ENCODE measurements at regions not wholly inside any gene's neighbourhood (a gene's known extent, or its start where the extent isn't known, plus 50 kb on each side); places are given as distances from the start of the nearest gene placed in this dataset.

DNA sequence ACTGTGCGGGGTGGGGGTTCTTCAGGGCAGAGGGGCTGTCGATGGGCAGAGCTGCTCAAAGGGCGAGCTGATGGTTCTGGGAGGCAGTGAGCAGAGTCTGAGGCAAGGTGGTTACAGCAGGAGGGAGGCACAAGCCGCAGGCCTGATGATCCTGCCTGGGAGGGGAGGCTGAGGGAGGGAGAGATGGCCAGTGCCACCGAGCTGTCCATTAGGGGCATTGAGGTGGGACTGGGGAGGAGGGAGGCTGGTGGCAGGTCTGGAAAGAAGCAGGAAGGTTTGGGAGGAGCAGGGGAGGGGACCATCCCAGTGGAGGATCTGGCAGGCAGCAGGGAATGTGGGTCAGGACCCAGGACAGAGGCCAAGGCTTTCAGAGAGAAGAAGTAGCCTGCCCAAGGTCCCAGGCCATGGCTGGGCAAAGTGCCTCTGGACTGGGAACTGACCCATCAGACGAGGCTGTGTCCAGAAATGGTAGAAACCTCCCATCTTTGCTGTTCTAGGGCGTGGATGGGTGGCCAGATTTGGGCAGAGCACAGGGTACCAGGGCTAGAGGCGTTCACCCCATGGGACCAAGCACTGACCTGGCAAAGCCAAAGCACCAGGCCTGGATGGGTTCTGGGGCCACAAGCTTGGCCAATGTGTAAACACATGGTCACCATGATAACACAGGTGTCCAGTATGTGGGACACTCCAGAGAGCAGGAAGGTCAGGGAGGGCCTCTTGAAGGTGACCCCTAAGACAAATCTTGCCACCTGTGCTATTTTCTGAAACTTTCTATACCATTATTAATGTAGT, 55.5 kb downstream of the INHBB start:
- ATAC-seq: no peak

GRCh38 chr2:120402067-120402433, 56.1 kb downstream of the INHBB start:
- ATAC-seq: no peak

GRCh38 chr2:120402508-120402907, 56.6 kb downstream of the INHBB start:
- ATAC-seq: no peak

DNA sequence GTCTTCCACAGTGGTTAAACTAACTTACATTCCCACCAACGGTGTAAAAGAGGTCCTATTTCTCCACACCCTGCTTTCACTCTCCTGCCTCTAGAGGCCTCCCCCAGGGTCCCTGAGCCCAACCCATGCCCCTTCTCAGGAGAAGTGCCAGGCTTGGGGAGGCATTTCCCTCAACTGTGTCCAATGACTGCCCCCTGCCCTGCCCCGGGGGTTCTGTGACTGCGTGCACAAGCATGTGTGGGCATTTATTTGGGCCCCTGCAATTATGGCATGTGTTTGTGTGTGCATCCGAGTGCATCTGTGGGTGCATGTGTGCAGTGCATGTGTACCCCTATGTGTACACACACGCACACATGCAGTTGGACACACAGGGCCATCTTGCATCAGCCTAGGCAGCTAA, 57.3 kb downstream of the INHBB start:
- ATAC-seq: no peak

- ATAC-seq: no peak
Observed at GRCh38 chr2:120403676-120404075, 57.7 kb downstream of the INHBB start.

GRCh38 chr2:120404274-120404673, 58.3 kb downstream of the INHBB start:
- no peak for ATAC-seq

DNA sequence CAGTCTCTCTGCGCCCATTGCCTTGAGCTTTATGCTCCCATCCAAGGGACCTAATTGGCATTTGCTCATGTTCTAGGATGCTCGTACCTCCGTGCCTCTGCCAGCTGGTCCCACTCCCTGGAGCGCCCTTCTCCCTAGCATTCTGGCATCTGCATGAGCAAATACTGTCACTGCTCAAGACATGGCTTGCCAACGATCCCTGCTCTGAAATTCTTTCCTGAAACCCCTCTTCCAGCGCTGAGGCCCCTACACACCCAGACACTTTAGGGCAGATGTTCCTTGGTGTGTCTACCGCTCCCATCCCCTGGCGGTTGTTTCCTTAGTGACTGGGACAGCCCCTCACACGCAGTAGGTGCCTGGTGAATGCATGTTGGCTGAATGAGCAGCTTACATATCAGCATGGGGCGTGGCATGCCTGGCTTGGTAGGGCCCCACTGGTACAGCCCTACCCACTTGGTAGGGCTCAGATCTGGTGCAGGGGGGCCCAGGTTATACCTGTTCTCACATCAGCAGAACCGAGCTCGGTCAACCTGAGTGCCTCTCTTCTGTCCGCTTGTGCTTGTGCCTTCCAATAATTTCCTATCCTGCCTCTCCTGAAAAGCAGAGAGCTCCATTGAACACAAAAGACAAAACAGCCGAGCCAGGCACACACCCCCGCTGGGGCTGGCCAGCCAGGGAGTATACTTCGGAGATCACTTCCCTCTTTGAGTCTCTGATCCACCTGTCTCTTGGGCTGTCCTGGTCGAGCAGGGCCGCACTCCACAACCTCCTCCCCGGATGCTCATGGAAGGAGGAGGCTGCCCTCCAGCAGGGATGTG, 59.2 kb downstream of the INHBB start:
- no peak for ATAC-seq

- no peak for ATAC-seq
Observed at GRCh38 chr2:120405759-120406099, 59.8 kb downstream of the INHBB start.

DNA sequence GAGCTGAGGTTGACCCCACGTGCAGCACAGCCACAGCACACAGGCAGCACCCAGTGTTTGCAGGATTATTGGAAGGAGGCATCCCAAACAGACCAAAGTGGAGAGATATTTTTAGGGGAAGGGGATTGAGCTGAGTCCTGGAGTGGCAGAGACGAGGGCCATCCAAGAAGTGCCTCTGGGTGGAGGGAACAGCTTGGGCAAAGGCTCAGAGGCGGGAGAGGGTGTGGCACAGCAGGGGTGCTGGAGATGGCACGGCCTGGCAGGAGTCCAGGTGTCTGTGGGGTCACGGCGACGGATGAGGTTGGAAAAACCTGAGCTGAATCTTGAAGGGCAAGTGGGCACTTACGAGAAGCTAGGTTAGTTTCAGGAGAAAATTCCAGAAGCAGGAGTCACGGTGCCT, 60.6 kb downstream of the INHBB start:
- ATAC-seq: no peak

- no peak for ATAC-seq
Observed at GRCh38 chr2:120410487-120410886, 64.6 kb downstream of the INHBB start.

DNA sequence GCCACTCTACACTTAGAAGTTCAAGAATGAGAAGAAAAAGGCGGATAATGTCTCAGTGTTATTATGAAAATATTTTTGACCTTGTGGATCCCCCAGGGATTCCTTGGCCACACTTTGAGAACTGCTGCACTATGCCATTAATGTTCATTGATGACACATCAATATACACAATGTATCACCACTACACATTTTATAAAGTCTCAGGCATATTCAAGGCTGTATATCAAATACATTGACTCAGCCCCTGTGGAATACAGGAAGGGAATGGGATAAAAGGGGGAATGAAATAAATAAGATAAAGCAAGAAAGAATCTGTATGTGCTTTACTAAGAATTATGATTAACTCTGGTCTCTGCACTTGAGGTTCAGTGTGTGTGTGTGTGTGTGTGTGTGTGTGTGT, 69.1 kb downstream of the INHBB start:
- no peak for ATAC-seq

DNA sequence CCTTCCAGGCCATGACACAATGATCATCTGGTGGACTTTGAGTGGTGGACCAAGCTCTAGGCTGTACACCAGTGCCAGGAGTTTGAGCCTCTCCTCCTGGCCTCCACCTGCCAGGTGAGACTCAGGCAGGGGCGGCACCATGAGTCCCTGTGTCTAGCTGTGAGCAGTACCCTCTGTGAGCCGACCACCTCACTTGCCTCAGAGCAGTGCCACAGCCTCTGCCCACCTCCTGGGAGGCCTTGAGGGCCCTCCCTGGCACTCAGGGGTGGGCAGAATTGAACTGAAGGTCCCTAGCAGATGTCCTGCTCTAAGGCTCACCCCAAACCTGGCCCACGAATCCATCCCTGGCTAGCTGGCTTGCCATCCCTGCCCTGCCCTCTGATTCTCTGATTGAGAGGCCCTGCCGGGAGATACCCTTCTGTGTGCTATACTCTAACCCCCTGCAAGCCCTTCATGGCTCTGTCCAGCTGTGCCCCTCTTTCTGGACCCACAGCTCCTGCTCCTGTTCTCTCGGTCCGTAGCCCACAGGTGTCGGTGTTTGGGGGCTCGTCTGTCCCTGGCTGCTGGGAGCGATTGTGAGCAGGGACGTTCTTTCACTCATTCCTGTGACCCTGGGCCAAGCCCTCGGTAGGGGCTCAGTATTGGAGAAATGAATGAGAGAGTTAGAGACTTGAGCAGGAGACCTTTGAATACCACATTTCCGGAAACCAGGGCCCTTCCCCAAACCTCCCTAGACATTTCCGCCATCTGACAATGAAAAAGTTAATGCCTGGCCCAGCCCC, 70.0 kb downstream of the INHBB start:
- no peak for ATAC-seq

DNA sequence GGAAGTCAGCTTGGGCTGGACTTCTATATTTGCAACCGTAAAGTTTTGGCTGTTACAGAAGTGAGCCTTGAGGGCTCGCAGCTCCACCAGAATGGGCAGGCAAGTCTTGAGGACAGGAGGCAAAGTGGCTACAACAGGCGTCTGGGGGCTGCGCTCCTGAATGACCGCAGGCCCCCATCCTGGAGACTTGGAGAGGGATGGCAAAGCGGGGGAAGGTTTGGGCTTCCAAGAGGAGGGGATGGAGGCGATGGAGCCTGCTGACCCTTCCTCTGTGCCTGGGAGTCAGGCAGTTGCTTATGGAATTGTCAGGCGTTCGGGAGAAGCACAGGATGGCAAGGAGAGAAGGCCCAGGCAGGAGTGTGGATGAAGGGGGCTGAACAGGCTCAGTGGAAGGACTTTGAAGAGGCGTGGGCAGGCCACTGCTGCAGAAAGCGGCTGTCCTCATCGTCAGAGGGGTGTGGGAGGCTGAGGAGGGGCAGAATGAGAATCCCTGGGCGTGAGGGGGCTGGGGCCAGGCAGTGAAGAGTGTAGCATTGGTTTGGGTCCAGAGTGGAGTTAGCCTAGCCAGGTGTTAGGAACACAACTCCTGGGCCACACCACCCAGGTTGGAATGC, 72.3 kb downstream of the INHBB start:
- no peak for ATAC-seq

- ATAC-seq: no peak
Observed at GRCh38 chr2:120419073-120419472, 73.1 kb downstream of the INHBB start.

DNA sequence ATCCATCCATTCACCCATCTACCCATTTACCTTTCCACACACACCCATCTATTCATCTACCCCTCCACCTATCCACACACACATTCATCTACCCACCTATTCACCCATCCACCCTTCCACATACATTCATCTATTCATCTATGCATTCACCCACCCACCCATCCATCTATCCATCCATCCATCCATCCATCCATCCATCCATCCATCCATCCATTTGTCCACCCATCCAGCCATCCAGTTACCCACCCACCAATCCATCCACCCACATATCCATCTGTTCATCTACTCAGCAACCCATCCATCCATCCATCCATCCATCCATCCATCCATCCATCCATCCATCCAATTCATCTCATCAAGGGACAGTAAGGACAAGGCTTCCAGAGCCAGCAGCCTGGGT, 74.0 kb downstream of the INHBB start:
- ATAC-seq: no peak

DNA sequence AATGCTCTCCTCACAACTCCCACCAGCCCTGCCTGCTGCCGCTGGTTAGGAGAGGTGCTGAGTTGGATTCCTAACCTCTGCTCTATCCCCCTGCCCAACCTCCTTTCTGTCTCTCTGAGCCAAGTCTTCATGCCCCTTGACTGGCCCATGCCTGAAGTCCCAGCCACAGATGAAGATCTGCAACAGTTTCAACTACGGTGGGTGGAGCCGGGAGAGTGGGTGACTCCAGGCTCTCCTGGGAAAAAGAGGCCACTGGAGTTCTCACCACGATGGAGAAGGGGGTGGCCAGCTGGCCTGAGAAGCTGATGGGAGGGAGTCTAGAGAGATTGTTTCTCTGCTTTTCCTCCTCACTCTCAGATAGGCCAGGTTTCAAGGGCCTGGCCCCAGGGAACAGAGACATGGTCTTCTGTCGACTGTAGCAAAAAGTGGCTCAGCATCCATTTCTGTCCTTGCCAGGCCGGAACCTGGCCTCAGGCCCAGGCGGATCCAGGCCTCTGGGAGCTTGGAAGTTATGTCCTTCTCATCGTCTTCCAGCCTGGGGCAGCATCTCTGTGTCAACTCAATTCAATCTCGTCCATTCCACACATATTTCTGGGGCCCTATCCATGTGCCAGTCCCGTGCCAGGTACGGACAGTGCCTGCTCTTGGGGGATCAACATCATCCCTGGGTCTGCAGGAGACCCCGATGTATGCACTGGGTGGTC, 75.3 kb downstream of the INHBB start:
- ATAC-seq: no peak

GRCh38 chr2:120421830-120422175, 75.9 kb downstream of the INHBB start:
- ATAC-seq: no peak

DNA sequence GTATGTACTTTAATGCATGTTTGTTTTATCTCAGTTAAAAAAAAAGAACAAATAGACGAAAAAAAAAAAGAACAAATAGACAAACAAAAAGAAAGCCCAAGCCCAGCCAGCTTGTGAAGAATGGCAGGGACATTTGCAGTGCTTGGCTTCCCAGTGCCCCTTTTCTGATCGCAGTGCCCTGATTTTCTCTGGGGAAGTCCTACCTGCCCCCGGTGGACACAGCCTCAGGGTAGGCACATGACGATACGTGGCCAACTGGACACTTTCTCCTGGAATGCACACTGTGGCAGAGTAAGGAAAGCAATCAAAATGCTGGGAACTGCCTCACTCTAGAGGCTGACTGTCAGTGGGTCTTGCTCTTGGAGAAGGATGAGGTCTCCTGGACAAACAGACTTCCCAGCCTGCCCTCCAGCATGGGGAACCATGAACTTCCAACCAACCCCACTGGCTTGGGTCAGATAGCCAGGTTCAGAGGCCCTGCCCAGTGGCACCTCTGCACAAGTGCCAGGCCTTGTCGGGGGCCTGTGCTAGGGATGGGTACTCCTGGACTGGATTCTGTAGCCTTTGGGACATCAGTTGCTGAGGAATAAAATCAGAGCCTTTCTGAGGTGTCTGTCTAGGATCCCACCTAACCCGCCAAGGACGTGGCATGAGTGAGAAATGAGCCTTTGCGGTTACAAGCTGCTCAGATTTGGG, 76.7 kb downstream of the INHBB start:
- ATAC-seq: no peak

- ATAC-seq: no peak
Observed at GRCh38 chr2:120423167-120423943, 77.4 kb downstream of the INHBB start.

- no peak for ATAC-seq
Observed at GRCh38 chr2:120424274-120424796, 78.4 kb downstream of the INHBB start.

- no peak for ATAC-seq
Observed at GRCh38 chr2:120425014-120425413, 79.1 kb downstream of the INHBB start.
